ENCODE measurements at regions not wholly inside any gene's neighbourhood (a gene's known extent, or its start where the extent isn't known, plus 50 kb on each side); places are given as distances from the start of the nearest gene placed in this dataset.

- TF ChIP-seq, protein P1, sequence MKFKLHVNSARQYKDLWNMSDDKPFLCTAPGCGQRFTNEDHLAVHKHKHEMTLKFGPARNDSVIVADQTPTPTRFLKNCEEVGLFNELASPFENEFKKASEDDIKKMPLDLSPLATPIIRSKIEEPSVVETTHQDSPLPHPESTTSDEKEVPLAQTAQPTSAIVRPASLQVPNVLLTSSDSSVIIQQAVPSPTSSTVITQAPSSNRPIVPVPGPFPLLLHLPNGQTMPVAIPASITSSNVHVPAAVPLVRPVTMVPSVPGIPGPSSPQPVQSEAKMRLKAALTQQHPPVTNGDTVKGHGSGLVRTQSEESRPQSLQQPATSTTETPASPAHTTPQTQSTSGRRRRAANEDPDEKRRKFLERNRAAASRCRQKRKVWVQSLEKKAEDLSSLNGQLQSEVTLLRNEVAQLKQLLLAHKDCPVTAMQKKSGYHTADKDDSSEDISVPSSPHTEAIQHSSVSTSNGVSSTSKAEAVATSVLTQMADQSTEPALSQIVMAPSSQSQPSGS (IDR thresholded peaks at IDR 0.05; ENCODE audit: low read length): no peak
- TF ChIP-seq FOSL1 (IDR thresholded peaks at IDR 0.05; ENCODE audit: insufficient read depth, low read depth, low read length): no peak
These were observed 137.1 kb upstream of the GAS1 start (continued) for GRCh38 chr9:87084407-87084806.
